GM13976 (cell line): ENCODE measurements at regions not wholly inside any gene's neighbourhood (a gene's known extent, or its start where the extent isn't known, plus 50 kb on each side); places are given as distances from the start of the nearest gene placed in this dataset.

Experiments used
- DNase-seq: peaks from one replicate; pipeline ENCODE4 v3.0.0; 2012; ENCODE audit warnings: low spot score
- in situ Hi-C: fragments of 300-500 bp; cut with MboI; formaldehyde crosslinking; loops from one replicate; pipeline ENCODE4 v1.12.0; 2022; ENCODE audit warnings: low sequenced_read_pairs, mixed read lengths, inconsistent platforms; ENCODE audit not compliant: unreplicated experiment
- TF ChIP-seq, protein P1 (sequence below): IDR thresholded peaks from 2 replicates; pipeline ENCODE4 v1.5.1; 2012; ENCODE audit warnings: borderline replicate concordance, mild to moderate bottlenecking; ENCODE audit not compliant: insufficient read depth; ENCODE audit errors: extremely low read depth, missing control alignments, control extremely low read depth

DNA sequence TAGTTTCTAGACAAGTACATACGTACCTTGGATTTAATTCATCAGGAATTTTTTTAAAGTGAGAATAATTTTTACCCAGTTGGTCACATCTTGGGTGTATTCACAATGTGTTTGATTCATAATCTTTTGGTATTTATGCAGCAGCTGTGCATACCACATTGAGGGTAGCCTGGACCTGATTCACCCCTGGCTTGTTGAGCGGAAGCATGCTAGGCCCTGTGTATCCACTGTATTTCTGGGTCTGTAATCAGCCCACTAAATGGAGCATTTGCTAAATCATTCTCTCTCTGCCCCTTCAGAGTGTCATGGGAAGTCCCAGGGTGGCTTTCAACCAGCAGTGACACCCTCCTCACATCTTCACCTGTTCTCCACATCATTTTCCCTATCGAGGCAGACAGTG, 203.8 kb upstream of the RGS6 start:
- in situ Hi-C loops, result no loop called here
- no peak for DNase-seq
- TF ChIP-seq, protein P1, sequence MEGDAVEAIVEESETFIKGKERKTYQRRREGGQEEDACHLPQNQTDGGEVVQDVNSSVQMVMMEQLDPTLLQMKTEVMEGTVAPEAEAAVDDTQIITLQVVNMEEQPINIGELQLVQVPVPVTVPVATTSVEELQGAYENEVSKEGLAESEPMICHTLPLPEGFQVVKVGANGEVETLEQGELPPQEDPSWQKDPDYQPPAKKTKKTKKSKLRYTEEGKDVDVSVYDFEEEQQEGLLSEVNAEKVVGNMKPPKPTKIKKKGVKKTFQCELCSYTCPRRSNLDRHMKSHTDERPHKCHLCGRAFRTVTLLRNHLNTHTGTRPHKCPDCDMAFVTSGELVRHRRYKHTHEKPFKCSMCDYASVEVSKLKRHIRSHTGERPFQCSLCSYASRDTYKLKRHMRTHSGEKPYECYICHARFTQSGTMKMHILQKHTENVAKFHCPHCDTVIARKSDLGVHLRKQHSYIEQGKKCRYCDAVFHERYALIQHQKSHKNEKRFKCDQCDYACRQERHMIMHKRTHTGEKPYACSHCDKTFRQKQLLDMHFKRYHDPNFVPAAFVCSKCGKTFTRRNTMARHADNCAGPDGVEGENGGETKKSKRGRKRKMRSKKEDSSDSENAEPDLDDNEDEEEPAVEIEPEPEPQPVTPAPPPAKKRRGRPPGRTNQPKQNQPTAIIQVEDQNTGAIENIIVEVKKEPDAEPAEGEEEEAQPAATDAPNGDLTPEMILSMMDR, result no peak

GRCh38 chr14:71729596-71729995, 202.6 kb upstream of the RGS6 start:
- in situ Hi-C loops, result no loop called here
- TF ChIP-seq, protein P1, result no peak
- no peak for DNase-seq

- no peak for DNase-seq
- in situ Hi-C loops, result no loop called here
- TF ChIP-seq, protein P1, result no peak
Observed at GRCh38 chr14:71730471-71730870, 201.8 kb upstream of the RGS6 start.

GRCh38 chr14:71731096-71731495, 201.1 kb upstream of the RGS6 start:
- in situ Hi-C loops, result no loop called here
- TF ChIP-seq, protein P1, result no peak
- no peak for DNase-seq

DNA sequence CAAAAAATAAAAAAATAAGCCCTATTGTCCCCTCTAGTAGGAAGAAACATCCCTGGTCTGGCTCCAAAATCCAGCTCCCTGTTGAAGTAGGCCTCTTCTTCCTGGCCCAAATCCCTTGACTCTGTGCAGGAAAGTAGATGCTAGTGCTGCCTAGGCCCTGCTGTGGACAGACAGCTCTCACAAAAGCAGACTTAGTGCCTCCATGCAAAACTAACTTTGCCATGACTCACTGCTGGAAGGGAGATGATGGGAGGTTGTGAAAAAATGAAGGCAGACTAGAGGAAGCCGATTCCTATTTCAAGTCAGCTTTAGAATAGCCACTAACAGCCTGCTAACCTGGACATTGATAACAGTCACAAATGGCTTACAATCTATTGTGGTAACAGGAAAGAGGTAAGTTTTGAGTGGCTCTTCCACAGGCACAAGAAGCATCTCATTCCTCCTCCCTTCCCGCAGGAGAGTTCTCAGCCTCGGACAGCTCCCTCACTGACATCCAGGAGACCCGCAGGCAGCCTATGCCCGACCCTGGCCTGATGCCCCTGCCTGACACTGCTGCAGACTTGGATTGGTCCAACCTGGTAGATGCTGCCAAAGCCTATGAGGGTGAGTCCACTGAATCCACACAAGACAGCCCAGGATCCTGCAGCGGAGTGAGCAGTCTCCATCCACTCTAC, 198.9 kb upstream of the RGS6 start:
- no peak for DNase-seq
- in situ Hi-C loops, result no loop called here
- TF ChIP-seq, protein P1, result no peak

GRCh38 chr14:71734076-71734475, 198.2 kb upstream of the RGS6 start:
- TF ChIP-seq, protein P1, result no peak
- no peak for DNase-seq
- in situ Hi-C loops, result no loop called here
